Activated CD8-positive, alpha-beta memory T cell treated with anti-CD3 and anti-CD28 coated beads for 4 hours (primary cell): ENCODE measurements at regions not wholly inside any gene's neighbourhood (a gene's known extent, or its start where the extent isn't known, plus 50 kb on each side); places are given as distances from the start of the nearest gene placed in this dataset.
A peak's percentile ranks its signal among the peaks of the same experiment; 100 is the strongest.

Experiments used
- DNase-seq, 2 donors: peaks; one replicate each; pipeline ENCODE4 v3.0.0-alpha.2; 2020; ENCODE audit warnings: low read depth in 2 of 2

GRCh38 chr4:56757821-56758411 is 63.6 kb downstream of the SPINK2 start:
- DNase-seq: peak; percentile 45 to 59

DNA sequence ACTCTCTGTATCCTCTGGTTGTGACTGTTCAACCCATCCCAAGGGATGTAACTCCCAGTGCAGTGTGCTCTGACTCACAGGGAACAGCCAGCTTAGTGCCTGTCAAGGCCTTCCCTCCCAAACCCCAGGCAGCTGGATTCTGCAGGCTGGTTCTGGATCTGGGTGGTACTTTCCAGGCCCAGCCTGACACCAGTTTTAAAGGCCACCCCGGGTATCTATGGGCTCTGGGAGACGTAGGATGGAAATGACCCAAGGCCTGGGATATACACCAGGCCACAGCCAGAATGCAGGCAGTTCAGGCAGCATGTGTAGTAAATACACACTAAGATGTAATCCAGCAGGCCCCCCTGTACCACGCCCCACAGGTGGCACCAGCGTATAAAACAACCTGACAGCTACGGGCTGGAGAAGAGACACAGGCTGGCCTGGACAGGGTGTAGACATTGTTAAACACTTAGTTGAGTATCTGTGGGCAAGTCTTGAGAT is 64.2 kb downstream of the SPINK2 start:
- no peak for DNase-seq

GRCh38 chr4:56755901-56756300 is 65.6 kb downstream of the SPINK2 start:
- no peak for DNase-seq

DNA sequence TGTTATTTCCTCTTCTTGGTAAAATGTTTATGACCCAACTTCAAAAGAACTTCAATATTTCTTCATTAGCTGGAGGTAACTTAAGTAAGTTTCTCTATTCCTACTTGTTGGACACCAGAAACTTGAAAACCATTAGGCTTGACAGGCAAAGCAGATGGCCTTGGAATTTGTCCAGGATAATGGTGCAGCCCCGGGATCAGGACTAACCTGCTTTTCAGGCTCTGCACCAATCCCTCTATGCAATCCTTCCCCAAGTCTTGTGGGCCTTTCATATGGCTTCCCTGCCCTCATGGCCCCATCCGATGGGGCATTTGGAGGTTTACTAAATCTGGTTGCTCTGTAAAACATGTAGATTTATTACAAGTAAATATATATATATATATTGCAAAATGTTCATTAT is 68.5 kb downstream of the SPINK2 start:
- no peak for DNase-seq

DNA sequence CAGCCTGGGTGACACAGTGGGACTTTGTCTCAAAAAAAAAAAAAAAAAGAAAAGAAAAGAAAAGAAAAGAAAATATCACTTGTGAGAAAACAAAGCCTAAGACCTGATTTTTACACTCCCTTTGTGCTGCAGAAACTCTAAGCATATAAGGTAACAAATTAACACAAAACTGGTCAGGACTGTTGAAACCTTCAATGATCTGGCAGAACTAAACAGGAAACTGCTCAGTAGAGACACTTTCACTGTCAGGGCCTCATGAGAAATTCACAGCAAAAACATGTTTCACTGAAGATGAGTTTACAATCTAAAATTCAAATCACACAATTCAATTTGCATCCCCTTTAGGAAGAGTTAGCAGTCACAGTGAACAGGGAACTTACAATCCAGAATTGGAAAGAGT is 69.1 kb upstream of the HOPX start:
- DNase-seq: no peak

- no peak for DNase-seq
Measured at GRCh38 chr4:56748271-56748670, 67.2 kb upstream of the HOPX start.

DNA sequence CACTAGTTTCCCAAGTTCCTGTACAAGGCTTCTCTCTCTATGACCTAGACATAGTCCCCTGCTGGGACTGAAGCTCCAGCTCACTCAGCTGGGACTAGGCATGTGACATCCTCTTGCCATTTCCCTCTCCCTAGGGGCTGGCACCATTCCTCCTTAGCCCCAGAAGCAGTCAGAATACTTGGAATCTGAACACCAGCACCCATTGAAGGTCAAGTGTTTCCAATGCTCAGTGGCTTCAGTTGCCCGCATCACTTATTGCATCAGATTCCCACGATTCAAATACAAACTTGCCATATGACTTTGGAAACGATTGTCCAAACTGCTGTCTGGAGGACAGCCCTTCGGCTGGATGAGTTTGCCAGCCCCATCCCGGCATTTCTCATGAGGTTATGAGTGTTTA is 65.5 kb upstream of the HOPX start:
- DNase-seq: no peak

GRCh38 chr4:56745042-56745441 is 63.9 kb upstream of the HOPX start:
- no peak for DNase-seq

- no peak for DNase-seq
Measured at GRCh38 chr4:56744030-56744429, 62.9 kb upstream of the HOPX start.

GRCh38 chr4:56743550-56743949 is 62.5 kb upstream of the HOPX start:
- no peak for DNase-seq

- DNase-seq: no peak
Measured at GRCh38 chr4:56742080-56742871, 61.2 kb upstream of the HOPX start.

DNA sequence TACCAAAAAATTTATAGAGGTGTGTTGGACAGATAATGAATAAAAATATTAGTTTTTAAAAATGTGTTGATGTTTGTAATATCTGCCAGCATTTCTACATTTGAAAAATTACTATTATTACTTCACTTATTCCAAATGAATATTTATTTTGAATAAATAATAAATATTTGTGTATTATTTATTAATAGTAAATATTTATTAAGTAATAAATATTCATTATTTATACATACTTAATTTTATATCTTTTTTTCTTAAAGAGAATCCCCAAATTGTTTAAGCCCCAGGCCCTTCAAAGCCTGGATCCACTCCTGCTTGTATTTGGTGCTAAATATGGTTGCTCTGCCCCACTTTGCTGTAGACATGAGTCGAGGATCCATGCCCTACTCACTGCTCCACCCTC is 60.5 kb upstream of the HOPX start:
- no peak for DNase-seq

DNA sequence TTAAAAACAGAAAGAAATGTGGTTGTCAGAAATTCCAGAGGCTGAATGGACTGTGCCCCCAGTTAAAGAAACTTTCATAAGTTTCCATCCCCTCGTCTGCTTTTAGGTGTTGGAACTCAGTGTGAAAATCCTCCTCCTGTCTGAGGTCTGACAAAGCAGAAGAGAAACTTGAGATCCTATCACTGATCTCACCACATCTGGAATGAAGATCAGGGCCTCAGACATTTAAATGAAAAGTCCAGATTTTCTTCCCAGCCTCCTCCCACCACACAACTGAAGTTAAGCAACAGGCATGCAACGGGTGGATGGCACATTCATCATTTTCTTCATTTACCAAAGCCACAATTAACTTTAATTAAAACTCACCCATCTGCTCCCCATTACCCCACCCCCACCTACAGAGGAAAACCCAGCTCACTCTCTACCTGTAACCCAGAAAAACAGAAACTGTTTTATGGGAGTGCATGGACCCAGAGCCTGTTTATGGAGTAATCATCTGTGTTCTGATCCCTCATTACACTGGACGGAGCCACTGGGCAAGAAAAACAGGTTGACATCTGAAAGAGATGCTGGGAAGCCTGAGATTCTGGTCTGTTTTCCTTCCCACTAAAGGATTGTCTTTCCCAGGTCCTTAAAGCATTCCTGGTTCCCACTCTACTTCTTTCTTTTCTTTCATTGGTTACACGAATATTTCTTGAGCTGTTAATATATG is 58.1 kb upstream of the HOPX start:
- DNase-seq: no peak

GRCh38 chr4:56737666-56738065 is 56.6 kb upstream of the HOPX start:
- no peak for DNase-seq

DNA sequence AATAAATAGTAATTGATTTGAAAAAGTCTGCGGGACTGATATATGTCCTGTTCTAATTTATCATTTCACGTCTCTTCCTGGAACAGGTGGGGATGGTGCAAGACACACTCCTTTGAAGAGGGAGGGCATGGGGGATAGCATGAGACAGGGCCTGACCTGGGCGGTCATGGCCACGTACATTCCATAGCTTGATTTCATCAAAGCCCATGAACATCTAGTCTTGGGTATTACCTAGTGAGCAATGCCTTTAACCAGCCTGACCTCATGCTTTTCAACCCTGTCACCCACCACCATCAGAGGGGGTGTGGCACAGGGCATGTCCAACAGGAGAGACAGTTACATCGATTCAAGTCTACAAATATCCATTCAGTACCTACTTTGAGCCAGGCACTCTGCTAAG is 52.3 kb upstream of the HOPX start:
- DNase-seq: no peak

- no peak for DNase-seq
Measured at GRCh38 chr4:56732301-56732700, 51.2 kb upstream of the HOPX start.

DNA sequence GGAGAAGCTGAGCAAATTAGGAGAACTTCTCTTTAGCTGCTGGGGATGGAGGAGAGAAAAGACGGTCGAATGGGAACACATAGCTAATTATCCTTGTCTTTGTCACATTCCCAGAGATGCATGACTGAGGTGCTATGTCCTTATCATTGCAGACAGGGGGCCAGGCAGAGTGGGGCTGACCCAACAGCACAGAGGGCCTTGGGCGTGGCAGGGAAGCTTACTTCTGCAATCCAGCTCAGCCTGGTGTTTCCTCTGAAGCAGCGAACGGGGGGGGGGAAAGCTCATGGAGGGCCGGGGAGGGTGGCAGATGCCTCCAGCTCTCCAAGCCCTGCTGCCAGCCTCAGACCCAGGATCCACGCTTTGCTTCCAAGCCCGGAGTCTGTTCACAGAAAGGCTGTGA is 50.8 kb upstream of the HOPX start:
- no peak for DNase-seq
